GM23338 (cell line): ENCODE measurements at regions not wholly inside any gene's neighbourhood (a gene's known extent, or its start where the extent isn't known, plus 50 kb on each side); places are given as distances from the start of the nearest gene placed in this dataset.

ENCODE experiments used
- ATAC-seq: fragments of 200-7000 bp; cut with Tn5 transposase; 3 replicates; pipeline ENCODE4 v1.9.1; 2020
- DNase-seq: peaks from one replicate; pipeline ENCODE4 v3.0.0-alpha.2; 2015; ENCODE audit warnings: low spot score
- H2AFZ ChIP-seq: fragments of 200-600 bp; sonication (generic); 2 replicates; pipeline ENCODE4 v1.8.0; 2016; ENCODE audit warnings: antibody characterized with exemption, mild to moderate bottlenecking, moderate library complexity
- H3F3A ChIP-seq: fragments of 200-600 bp; sonication (generic); replicated peaks from 2 replicates; pipeline ENCODE4 v1.8.0; 2017; ENCODE audit warnings: antibody characterized with exemption, mixed run types, low read depth
- H3K27ac ChIP-seq: fragments of 200-600 bp; sonication (generic); 2 replicates; pipeline ENCODE4 v1.6.1; 2016; ENCODE audit warnings: low read depth
- H3K27me3 ChIP-seq: fragments of 200-600 bp; sonication (generic); 2 replicates; pipeline ENCODE4 v1.8.0; 2016; ENCODE audit warnings: mild to moderate bottlenecking, mixed run types, moderate library complexity; ENCODE audit not compliant: insufficient read depth
- H3K36me3 ChIP-seq: fragments of 200-600 bp; sonication (generic); 2 replicates; pipeline ENCODE4 v1.8.0; 2016; ENCODE audit warnings: mild to moderate bottlenecking; ENCODE audit not compliant: insufficient read depth
- H3K4me1 ChIP-seq: fragments of 200-600 bp; sonication (generic); 2 replicates; pipeline ENCODE4 v1.8.0; 2016; ENCODE audit warnings: mild to moderate bottlenecking, moderate library complexity; ENCODE audit not compliant: insufficient read depth
- H3K4me2 ChIP-seq: fragments of 200-600 bp; sonication (generic); 2 replicates; pipeline ENCODE4 v1.7.1; 2017; ENCODE audit warnings: mixed run types
- H3K4me3 ChIP-seq: fragments of 200-600 bp; sonication (generic); 2 replicates; pipeline ENCODE4 v1.6.1; 2016; ENCODE audit warnings: mixed run types
- H3K79me2 ChIP-seq: fragments of 200-600 bp; sonication (generic); replicated peaks from 2 replicates; pipeline ENCODE4 v1.8.0; 2017; ENCODE audit warnings: mild to moderate bottlenecking; ENCODE audit not compliant: insufficient read depth
- H3K9me2 ChIP-seq: fragments of 200-600 bp; sonication (generic); 2 replicates; pipeline ENCODE4 v1.8.0; 2017; ENCODE audit not compliant: insufficient read depth
- H4K20me1 ChIP-seq: fragments of 200-600 bp; sonication (generic); replicated peaks from 2 replicates; pipeline ENCODE4 v1.8.0; 2017; ENCODE audit warnings: mild to moderate bottlenecking; ENCODE audit not compliant: insufficient read depth
- H3K27ac Mint-ChIP-seq: 2 replicates; pipeline ENCODE4 v1.8.0; 2020; ENCODE audit warnings: inconsistent platforms, mild to moderate bottlenecking, moderate library complexity, mixed read lengths
- H3K27me3 Mint-ChIP-seq: 3 replicates; pipeline ENCODE4 v1.8.0; 2022; ENCODE audit warnings: low read depth, mild to moderate bottlenecking, moderate library complexity, mixed read lengths, inconsistent platforms; ENCODE audit not compliant: insufficient read depth, poor library complexity
- H3K36me3 Mint-ChIP-seq: 3 replicates; pipeline ENCODE4 v1.8.0; 2021; ENCODE audit warnings: low read depth, mild to moderate bottlenecking, inconsistent platforms, moderate library complexity, mixed read lengths
- H3K4me1 Mint-ChIP-seq: 3 replicates; pipeline ENCODE4 v1.8.0; 2020; ENCODE audit warnings: mild to moderate bottlenecking, inconsistent platforms, mixed read lengths
- H3K4me3 Mint-ChIP-seq: 3 replicates; pipeline ENCODE4 v1.8.0; 2021; ENCODE audit warnings: moderate library complexity, mild to moderate bottlenecking, inconsistent platforms, mixed read lengths
- H3K9me3 Mint-ChIP-seq: 3 replicates; pipeline ENCODE4 v1.8.0; 2020; ENCODE audit warnings: moderate library complexity, mild to moderate bottlenecking, inconsistent platforms, mixed read lengths
- CREB1 ChIP-seq: fragments of 250-450 bp; sonication (Bioruptor Pico); IDR thresholded peaks from 2 replicates; pipeline ENCODE4 v1.5.0; 2020; ENCODE audit warnings: low read depth, mild to moderate bottlenecking, moderate library complexity
- EZH2 ChIP-seq: fragments of 200-600 bp; sonication (generic); IDR thresholded peaks from one replicate; pipeline ENCODE4 v1.8.0; 2017; ENCODE audit warnings: antibody characterized with exemption, mild to moderate bottlenecking, low read depth; ENCODE audit not compliant: unreplicated experiment
- EZH2phosphoT487 ChIP-seq: fragments of 200-600 bp; sonication (generic); IDR thresholded peaks from one replicate; pipeline ENCODE4 v1.8.1; 2018; ENCODE audit warnings: antibody characterized with exemption; ENCODE audit not compliant: unreplicated experiment
- JUNB ChIP-seq: IDR thresholded peaks from one replicate; pipeline ENCODE4 v1.6.1; 2016; ENCODE audit warnings: antibody characterized with exemption; ENCODE audit not compliant: unreplicated experiment
- NANOG ChIP-seq: IDR thresholded peaks from 2 replicates; pipeline ENCODE4 v1.6.1; 2016; ENCODE audit warnings: antibody characterized with exemption, borderline replicate concordance
- POLR2AphosphoS5 ChIP-seq: IDR thresholded peaks from 2 replicates; pipeline ENCODE4 v1.6.1; 2016; ENCODE audit warnings: antibody characterized with exemption, low read depth
- STAT1 ChIP-seq: IDR thresholded peaks from one replicate; pipeline ENCODE4 v1.6.1; 2016; ENCODE audit warnings: antibody characterized with exemption; ENCODE audit not compliant: unreplicated experiment
- ZNF114 ChIP-seq: fragments of 250-450 bp; sonication (Bioruptor Pico); IDR thresholded peaks from 2 replicates; pipeline ENCODE4 v1.5.0; 2020; ENCODE audit warnings: mild to moderate bottlenecking, moderate library complexity
- ZNF331 ChIP-seq: fragments of 250-450 bp; sonication (Bioruptor Pico); IDR thresholded peaks from 2 replicates; pipeline ENCODE4 v1.5.0; 2020; ENCODE audit warnings: low read depth, mild to moderate bottlenecking, moderate library complexity
- TF ChIP-seq, protein P1 (sequence below), 2 experiments: fragments of 200-600 bp in 1 of 2; sonication (generic) in 1 of 2; conservative IDR thresholded peaks; 2 replicates each; pipeline versions ENCODE4 v1.5.1 to v1.6.1; 2016 to 2017; ENCODE audit warnings: antibody characterized with exemption in 2 of 2, low read depth in 2 of 2, mild to moderate bottlenecking in 2 of 2, moderate library complexity in 1 of 2
- TF ChIP-seq, protein P2 (sequence below): IDR thresholded peaks from 2 replicates; pipeline ENCODE4 v1.6.1; 2016; ENCODE audit warnings: antibody characterized with exemption
- TF ChIP-seq, protein P3 (sequence below): IDR thresholded peaks from one replicate; pipeline ENCODE4 v1.6.1; 2018; ENCODE audit warnings: antibody characterized with exemption; ENCODE audit not compliant: unreplicated experiment
- TF ChIP-seq, protein P4 (sequence below): fragments of 250-450 bp; sonication (Bioruptor Pico); IDR thresholded peaks from 2 replicates; pipeline ENCODE4 v1.5.0; 2020; ENCODE audit warnings: mild to moderate bottlenecking, moderate library complexity

DNA sequence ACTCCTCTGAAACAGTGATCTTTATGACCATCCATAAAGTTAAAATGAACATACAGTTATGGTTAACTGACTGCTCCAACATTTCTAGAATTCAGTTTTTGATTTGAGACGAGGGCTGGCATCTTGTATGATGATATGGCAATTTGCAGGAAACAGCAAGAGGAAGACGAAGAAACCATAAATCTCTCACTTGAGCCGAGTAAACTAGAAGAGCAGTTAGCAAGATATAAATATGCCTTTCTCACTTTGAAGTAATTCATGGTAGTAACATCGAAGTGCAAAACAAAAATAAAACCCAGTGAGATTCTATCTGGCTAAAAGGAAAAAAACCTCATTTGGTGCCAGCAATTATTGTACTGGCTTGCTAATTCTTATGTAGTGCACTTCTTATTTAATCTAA lies 139.0 kb upstream of the SPRY1 start:
- Mint-ChIP-seq H3K9me3 (no peaks in the 10 kb centered on the region), H3K36me3 (no peaks in the 10 kb centered on the region; the same call in 2 of the 3 replicates), H3K4me1 (peaks cover 3% of the 10 kb centered on the region; the same call in 1 of the 3 replicates), H3K27ac (no peak overlapping the region), H3K27me3 (no peaks in the 10 kb centered on the region), H3K4me3 (no peak overlapping the region)
- no peaks in the 10 kb centered on the region for H3K4me1 ChIP-seq
- no peak overlapping the region for H3K4me2 ChIP-seq
- no peaks in the 10 kb centered on the region for H4K20me1 ChIP-seq
- H3K9me2 ChIP-seq, result no peaks in the 10 kb centered on the region
- no peaks in the 10 kb centered on the region for H3F3A ChIP-seq
- DNase-seq (no peak), ATAC-seq (no peak)
- H3K36me3 ChIP-seq, result no peaks in the 10 kb centered on the region
- no peak overlapping the region for H3K4me3 ChIP-seq
- TF ChIP-seq STAT1, result no peak
- no peak for TF ChIP-seq POLR2AphosphoS5
- TF ChIP-seq, protein P1, sequence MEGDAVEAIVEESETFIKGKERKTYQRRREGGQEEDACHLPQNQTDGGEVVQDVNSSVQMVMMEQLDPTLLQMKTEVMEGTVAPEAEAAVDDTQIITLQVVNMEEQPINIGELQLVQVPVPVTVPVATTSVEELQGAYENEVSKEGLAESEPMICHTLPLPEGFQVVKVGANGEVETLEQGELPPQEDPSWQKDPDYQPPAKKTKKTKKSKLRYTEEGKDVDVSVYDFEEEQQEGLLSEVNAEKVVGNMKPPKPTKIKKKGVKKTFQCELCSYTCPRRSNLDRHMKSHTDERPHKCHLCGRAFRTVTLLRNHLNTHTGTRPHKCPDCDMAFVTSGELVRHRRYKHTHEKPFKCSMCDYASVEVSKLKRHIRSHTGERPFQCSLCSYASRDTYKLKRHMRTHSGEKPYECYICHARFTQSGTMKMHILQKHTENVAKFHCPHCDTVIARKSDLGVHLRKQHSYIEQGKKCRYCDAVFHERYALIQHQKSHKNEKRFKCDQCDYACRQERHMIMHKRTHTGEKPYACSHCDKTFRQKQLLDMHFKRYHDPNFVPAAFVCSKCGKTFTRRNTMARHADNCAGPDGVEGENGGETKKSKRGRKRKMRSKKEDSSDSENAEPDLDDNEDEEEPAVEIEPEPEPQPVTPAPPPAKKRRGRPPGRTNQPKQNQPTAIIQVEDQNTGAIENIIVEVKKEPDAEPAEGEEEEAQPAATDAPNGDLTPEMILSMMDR (conservative IDR thresholded peaks at IDR 0.05; ENCODE audit: low read depth in 2 of 2), result no peak
- TF ChIP-seq EZH2phosphoT487, result no peak
- no peak for TF ChIP-seq ZNF331 (CRISPR knock-in tag)
- TF ChIP-seq, protein P2, sequence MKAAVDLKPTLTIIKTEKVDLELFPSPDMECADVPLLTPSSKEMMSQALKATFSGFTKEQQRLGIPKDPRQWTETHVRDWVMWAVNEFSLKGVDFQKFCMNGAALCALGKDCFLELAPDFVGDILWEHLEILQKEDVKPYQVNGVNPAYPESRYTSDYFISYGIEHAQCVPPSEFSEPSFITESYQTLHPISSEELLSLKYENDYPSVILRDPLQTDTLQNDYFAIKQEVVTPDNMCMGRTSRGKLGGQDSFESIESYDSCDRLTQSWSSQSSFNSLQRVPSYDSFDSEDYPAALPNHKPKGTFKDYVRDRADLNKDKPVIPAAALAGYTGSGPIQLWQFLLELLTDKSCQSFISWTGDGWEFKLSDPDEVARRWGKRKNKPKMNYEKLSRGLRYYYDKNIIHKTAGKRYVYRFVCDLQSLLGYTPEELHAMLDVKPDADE, result no peak
- no peak for TF ChIP-seq JUNB
- no peak for TF ChIP-seq ZNF114 (CRISPR knock-in tag)
- no peak for TF ChIP-seq CREB1 (CRISPR knock-in tag)
- no peak for TF ChIP-seq NANOG
- TF ChIP-seq, protein P3, sequence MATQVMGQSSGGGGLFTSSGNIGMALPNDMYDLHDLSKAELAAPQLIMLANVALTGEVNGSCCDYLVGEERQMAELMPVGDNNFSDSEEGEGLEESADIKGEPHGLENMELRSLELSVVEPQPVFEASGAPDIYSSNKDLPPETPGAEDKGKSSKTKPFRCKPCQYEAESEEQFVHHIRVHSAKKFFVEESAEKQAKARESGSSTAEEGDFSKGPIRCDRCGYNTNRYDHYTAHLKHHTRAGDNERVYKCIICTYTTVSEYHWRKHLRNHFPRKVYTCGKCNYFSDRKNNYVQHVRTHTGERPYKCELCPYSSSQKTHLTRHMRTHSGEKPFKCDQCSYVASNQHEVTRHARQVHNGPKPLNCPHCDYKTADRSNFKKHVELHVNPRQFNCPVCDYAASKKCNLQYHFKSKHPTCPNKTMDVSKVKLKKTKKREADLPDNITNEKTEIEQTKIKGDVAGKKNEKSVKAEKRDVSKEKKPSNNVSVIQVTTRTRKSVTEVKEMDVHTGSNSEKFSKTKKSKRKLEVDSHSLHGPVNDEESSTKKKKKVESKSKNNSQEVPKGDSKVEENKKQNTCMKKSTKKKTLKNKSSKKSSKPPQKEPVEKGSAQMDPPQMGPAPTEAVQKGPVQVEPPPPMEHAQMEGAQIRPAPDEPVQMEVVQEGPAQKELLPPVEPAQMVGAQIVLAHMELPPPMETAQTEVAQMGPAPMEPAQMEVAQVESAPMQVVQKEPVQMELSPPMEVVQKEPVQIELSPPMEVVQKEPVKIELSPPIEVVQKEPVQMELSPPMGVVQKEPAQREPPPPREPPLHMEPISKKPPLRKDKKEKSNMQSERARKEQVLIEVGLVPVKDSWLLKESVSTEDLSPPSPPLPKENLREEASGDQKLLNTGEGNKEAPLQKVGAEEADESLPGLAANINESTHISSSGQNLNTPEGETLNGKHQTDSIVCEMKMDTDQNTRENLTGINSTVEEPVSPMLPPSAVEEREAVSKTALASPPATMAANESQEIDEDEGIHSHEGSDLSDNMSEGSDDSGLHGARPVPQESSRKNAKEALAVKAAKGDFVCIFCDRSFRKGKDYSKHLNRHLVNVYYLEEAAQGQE, result no peak
- no peak for TF ChIP-seq EZH2
- TF ChIP-seq, protein P4, sequence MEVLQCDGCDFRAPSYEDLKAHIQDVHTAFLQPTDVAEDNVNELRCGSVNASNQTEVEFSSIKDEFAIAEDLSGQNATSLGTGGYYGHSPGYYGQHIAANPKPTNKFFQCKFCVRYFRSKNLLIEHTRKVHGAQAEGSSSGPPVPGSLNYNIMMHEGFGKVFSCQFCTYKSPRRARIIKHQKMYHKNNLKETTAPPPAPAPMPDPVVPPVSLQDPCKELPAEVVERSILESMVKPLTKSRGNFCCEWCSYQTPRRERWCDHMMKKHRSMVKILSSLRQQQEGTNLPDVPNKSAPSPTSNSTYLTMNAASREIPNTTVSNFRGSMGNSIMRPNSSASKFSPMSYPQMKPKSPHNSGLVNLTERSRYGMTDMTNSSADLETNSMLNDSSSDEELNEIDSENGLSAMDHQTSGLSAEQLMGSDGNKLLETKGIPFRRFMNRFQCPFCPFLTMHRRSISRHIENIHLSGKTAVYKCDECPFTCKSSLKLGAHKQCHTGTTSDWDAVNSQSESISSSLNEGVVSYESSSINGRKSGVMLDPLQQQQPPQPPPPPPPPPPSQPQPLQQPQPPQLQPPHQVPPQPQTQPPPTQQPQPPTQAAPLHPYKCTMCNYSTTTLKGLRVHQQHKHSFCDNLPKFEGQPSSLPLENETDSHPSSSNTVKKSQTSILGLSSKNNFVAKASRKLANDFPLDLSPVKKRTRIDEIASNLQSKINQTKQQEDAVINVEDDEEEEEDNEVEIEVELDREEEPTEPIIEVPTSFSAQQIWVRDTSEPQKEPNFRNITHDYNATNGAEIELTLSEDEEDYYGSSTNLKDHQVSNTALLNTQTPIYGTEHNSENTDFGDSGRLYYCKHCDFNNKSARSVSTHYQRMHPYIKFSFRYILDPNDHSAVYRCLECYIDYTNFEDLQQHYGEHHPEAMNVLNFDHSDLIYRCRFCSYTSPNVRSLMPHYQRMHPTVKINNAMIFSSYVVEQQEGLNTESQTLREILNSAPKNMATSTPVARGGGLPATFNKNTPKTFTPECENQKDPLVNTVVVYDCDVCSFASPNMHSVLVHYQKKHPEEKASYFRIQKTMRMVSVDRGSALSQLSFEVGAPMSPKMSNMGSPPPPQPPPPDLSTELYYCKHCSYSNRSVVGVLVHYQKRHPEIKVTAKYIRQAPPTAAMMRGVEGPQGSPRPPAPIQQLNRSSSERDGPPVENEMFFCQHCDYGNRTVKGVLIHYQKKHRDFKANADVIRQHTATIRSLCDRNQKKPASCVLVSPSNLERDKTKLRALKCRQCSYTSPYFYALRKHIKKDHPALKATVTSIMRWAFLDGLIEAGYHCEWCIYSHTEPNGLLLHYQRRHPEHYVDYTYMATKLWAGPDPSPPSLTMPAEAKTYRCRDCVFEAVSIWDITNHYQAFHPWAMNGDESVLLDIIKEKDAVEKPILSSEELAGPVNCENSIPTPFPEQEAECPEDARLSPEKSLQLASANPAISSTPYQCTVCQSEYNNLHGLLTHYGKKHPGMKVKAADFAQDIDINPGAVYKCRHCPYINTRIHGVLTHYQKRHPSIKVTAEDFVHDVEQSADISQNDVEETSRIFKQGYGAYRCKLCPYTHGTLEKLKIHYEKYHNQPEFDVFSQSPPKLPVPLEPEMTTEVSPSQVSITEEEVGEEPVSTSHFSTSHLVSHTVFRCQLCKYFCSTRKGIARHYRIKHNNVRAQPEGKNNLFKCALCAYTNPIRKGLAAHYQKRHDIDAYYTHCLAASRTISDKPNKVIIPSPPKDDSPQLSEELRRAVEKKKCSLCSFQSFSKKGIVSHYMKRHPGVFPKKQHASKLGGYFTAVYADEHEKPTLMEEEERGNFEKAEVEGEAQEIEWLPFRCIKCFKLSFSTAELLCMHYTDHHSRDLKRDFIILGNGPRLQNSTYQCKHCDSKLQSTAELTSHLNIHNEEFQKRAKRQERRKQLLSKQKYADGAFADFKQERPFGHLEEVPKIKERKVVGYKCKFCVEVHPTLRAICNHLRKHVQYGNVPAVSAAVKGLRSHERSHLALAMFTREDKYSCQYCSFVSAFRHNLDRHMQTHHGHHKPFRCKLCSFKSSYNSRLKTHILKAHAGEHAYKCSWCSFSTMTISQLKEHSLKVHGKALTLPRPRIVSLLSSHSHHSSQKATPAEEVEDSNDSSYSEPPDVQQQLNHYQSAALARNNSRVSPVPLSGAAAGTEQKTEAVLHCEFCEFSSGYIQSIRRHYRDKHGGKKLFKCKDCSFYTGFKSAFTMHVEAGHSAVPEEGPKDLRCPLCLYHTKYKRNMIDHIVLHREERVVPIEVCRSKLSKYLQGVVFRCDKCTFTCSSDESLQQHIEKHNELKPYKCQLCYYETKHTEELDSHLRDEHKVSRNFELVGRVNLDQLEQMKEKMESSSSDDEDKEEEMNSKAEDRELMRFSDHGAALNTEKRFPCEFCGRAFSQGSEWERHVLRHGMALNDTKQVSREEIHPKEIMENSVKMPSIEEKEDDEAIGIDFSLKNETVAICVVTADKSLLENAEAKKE (CRISPR knock-in tag), result no peak
- H3K79me2 ChIP-seq, result no peaks in the 10 kb centered on the region
- no peaks in the 10 kb centered on the region for H3K27me3 ChIP-seq
- H2AFZ ChIP-seq, result no peak overlapping the region
- no peak overlapping the region for H3K27ac ChIP-seq
